GM20000 (cell line): ENCODE measurements at regions not wholly inside any gene's neighbourhood (a gene's known extent, or its start where the extent isn't known, plus 50 kb on each side); places are given as distances from the start of the nearest gene placed in this dataset.

Experiments
- DNase-seq: peaks from one replicate; pipeline ENCODE4 v3.0.0; 2012; ENCODE audit warnings: low spot score
- CTCF ChIP-seq: IDR thresholded peaks from 2 replicates; pipeline ENCODE4 v1.5.1; 2012; ENCODE audit warnings: mild to moderate bottlenecking, control low read depth; ENCODE audit errors: extremely low read depth, missing control alignments

GRCh38 chr3:74375653-74376052, 238.8 kb downstream of the CNTN3 start:
- no peak for TF ChIP-seq CTCF
- DNase-seq, result no peak

GRCh38 chr3:74372743-74373142, 241.7 kb downstream of the CNTN3 start:
- DNase-seq, result no peak
- no peak for TF ChIP-seq CTCF

GRCh38 chr3:74370342-74370741, 244.1 kb downstream of the CNTN3 start:
- no peak for DNase-seq
- TF ChIP-seq CTCF, result no peak

GRCh38 chr3:74366331-74366730, 248.1 kb downstream of the CNTN3 start:
- DNase-seq, result no peak
- no peak for TF ChIP-seq CTCF

- no peak for DNase-seq
- TF ChIP-seq CTCF, result no peak
Observed at GRCh38 chr3:74363346-74363745, 251.1 kb downstream of the CNTN3 start.

- no peak for TF ChIP-seq CTCF
- no peak for DNase-seq
Observed at GRCh38 chr3:74360406-74360805, 254.1 kb downstream of the CNTN3 start.

GRCh38 chr3:74357881-74358280, 256.6 kb downstream of the CNTN3 start:
- TF ChIP-seq CTCF, result no peak

More at GRCh38 chr3:74357881-74358280, 256.6 kb downstream of the CNTN3 start:
- no peak for DNase-seq
